NCI-H526 treated with DMSO at 0.1 percent for 48 hours (cell line): ENCODE measurements at regions not wholly inside any gene's neighbourhood (a gene's known extent, or its start where the extent isn't known, plus 50 kb on each side); places are given as distances from the start of the nearest gene placed in this dataset.
"Not testable (repeated sequence)": the region's sequence is repeated elsewhere in the genome, so short reads cannot be mapped to it uniquely, and the experiment has no call there.

Experiments
- DNase-seq: peaks from one replicate; lab custom pipeline; 2025; lab: John Stamatoyannopoulos, UW

DNA sequence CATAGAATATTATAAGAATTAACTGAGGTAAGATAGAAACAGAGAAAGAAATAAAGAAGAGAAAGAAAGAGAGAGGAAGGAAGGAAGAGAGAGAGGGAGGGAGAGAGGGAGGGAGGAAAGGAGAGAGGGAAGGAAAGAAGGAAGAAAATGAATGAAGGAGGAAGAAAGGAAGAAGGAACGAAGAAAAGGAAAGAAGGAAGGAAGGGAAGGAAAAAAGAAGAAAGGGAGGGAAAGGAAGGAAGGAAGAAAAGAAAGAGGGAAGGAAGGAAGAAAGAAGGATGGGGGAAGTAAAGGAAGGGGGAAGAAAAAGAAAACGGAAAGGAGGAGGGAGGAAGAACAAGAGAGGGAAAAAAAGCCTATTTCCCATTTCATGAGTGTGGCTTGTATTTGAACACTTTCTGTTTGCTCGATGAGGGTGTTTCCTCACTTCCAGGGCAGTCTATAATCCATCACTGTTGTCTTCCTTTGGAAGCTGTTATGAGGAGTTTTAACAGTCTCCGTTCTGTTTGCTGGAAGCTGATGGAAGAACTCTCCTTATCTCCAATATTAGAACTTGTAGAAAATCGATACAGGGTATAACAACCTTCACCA is 402.4 kb downstream of the TMEM114 start:
- DNase-seq = no peak

DNA sequence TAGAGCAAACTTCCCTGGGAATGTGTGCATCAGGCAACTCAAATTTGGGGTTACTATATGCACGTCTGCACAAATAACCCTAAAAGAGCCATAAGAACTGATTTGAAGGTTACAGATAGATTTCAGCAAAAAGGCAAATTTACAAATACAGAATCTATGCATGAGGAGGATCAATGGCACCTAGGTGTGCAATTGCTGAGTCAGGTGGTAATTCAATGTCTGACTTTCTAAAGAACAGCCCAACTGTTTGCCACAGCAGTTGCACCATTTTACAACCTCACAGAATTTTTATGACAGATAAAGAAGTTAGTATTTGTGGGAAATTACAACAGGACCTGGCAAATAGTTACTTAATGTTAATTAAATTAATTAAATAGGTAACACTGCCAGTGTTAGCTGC is 405.5 kb downstream of the TMEM114 start:
- DNase-seq = no peak

DNA sequence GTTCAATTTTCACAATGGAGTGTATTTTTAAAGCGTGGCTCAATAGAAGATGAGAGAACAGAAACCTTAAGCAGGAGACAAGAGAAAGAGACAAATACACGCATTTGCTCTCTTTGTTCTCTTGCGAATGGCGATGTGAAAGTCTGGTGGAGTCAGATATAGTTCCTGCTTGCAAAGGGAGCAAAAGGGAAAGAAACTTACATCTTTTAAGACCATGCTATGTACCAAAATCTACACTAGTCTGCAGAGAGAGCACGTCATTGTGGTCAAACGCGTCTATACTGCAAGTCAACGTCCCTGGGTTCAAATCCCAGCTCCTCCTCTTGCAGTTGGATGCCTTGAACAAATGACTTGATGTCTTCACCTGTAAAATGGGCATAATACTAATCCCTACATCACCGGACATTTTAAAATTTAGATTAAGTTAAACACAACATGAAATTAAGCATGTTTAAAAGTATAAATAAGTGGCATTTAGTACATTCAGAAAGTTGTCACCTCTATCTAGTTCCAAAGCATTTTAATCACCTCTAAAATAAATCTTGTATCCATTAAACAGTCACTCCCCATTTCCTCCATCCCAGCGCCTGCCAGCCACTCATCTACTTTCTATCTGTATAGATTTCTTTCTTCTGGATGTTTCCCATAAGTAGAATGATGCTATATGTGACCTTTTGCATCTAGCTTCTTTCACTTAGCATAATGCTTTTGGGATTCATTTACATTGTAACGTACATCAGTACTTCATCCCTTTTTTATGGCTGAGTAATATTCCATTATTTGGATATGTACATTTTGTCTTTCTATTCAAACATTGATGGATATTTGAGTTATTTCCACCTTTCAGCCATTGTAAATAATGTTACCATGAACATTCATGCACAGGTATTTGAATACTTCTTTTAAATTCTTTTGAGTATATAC is 406.9 kb downstream of the TMEM114 start:
- DNase-seq = no peak

DNA sequence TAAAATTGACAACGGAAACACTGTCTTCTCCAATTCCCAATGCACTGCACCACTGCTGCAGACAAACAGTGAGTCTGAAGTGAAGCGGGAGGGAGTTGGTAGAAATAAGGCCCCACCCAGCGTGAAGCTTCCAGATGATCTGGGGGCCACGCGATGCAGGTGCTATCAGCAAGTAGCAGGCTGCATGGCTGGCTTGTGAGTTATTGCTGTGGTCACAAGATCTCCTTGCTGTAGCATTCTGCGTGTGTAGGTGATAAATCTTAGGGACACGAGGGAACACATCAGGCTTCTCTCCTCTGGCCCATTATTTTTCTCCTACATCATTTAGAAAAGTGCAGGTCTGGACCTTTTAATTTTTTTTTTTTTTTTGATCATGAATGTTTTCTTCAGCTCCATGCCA is 407.6 kb downstream of the TMEM114 start:
- DNase-seq = no peak

DNA sequence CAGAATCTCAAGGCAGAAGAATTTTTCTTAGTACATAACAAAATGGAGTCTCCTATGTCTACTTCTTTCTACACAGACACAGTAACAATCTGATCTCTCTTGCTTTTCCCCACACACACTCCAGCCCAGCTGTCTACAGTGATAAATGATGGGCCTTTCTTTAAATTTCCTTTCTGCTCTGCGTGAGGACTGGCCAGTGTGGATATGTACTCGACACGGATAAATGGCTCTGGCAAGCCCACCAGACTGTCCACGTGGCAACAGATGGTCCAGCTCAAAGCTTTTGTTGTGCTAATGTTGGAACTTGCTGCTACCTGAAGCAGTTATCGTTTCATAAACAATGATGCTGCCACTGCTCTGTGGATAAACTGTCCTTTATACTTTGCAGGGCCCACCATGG is 410.7 kb downstream of the TMEM114 start:
- DNase-seq = no peak

DNA sequence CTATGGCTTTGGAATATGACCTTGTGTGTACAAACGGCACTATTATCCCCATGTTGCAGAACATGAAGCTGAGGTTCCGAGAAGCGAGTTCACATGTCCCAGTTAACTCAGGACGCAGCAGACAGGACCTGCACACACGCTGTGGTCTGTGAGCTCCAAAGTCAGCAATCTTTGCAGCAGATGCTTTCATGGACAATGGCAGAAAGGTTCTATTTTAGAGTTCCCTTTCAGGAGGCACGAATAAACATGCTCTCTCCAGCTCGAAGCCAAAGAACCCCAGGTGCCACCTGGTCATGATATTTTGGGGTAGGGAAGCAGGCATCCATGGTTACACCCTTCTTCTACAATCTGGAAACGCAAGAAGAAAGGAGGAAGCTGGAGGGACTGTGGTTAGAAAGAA is 412.0 kb downstream of the TMEM114 start:
- no peak for DNase-seq

DNA sequence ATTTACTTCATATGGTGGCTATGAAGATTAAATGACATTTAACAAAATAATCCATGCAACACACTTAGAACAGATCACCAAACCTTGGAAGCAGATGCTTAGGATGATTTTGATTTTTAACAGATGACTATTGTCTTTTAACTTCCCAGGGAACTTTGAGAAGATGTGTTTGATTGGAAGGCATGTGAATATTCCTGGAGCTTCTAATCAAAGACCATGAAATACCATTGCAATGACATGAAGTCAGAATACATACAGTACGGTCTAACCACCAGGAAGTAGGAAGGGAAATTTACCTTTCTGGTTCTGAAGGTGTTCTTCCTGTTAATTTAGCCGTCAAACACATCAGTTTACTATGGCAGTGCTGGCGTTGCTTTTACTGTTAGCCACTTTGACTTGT is 414.9 kb downstream of the TMEM114 start:
- DNase-seq = no peak

DNA sequence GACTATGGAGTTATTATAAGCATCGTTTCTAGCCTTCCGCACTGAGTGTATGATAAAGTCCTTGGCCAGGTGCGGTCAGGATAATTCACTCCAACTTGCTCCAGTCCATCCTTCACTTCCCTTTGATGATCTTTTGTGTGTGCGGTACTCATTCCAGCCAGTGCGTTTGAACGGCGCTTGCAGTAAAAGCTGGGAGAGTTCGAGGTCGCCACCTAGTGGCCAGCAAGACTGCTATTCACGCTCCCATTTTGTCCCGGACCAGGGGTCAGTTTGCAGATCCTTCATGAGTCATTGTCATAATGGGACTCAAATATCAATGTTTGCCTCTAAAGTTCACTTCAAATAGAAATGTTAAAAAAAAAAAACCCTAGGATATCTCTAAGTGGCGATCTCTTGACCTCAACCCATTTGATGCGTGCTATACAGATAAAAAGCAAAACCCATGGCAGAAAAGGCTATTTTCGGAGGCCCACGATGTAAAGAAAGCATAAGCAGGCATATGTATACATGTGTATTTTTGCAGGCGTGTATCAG is 417.1 kb downstream of the TMEM114 start:
- peak; percentile 51 for DNase-seq

DNA sequence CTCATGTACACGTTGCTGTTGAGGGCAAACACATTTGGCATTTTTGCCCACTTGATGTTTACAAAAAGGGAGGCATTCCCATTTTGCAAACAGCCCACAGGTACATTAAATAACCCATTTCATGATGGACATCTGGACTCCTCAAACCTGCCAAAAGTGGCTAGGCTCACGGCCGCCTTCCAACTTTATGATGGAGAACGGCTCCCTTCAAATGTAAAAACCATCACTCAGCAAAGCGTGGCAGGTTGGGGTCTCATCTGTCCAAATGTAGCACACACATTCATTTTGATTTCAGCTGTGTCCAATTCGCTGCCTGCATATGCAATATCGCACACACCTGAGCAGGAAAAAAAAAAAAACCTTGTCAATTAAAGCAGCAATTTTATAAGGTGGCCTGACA is 417.8 kb downstream of the TMEM114 start:
- no peak for DNase-seq

DNA sequence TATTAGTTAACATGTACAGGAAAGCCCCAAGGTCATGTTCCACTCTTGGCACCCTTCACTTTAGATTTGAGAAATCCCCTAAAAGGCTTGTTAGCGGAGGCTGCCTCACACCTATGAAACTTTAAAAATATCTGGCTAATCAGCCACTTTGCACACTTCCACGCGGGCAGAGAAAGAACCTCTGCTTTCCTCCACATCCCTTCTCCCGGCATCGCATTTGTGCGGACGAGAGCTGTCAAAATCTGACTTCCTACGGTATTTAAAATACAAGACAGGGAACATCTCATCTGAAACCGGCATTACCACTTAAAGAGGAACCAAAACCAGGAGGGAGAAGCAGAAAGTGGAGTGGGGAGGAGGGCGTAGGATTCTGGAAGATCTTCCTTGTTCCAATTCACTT is 422.3 kb downstream of the TMEM114 start:
- no peak for DNase-seq

DNA sequence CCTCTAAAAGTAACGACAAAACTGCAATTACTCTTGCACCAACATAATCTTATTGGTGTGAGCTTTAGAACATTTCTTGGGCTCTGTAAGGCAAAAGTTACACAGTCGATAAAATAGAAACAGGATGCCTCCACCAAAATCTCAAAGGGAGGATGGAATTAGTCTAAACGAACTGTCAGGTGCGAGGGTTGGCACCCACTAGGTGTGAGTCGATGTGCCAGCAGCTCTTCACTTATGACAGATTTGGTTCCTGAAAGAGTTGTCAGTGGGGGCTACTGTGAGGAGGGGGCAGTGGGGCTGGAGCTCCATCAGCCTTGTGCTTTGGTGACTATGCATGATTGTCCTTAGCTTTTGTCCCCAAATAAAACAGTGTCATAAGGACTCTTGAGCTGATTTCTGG is 422.9 kb downstream of the TMEM114 start:
- no peak for DNase-seq

DNA sequence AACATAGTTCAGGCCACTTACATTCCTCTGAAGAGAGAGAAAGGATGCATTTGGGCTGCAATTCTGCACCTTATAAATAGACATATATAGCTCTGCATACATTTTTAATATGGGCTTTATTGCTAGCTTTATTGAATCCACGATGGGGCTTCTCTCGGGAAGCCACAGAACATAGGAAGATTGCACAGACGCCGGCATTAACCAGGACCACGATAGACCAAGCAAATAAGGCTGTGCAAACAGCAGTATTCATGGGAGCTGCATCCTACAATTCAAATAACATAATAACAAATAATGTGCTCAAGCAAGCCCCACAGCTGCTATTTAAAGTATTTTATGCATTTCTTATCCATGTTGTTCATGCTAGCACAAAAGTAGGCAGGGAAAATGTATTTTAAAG is 432.3 kb downstream of the TMEM114 start:
- DNase-seq = no peak

DNA sequence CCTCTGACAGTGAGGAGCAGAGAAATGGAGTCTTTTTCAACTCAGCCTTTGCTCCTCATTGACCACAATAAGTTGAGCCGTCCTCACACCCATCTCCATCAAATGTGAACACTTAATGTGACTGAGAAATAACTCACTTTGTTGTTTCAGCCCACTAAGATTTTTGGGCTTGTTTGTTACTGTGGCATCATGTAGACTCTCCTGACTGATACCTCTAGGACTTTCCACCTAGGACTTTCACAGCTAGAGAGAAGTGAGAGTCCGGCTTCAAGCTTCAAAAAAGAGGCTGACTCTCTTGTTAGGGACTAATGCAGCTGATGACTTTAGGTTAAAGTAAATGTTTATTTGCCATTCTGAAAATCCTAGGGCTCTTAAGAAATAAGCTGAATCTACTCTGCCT is 435.0 kb downstream of the TMEM114 start:
- DNase-seq = no peak

DNA sequence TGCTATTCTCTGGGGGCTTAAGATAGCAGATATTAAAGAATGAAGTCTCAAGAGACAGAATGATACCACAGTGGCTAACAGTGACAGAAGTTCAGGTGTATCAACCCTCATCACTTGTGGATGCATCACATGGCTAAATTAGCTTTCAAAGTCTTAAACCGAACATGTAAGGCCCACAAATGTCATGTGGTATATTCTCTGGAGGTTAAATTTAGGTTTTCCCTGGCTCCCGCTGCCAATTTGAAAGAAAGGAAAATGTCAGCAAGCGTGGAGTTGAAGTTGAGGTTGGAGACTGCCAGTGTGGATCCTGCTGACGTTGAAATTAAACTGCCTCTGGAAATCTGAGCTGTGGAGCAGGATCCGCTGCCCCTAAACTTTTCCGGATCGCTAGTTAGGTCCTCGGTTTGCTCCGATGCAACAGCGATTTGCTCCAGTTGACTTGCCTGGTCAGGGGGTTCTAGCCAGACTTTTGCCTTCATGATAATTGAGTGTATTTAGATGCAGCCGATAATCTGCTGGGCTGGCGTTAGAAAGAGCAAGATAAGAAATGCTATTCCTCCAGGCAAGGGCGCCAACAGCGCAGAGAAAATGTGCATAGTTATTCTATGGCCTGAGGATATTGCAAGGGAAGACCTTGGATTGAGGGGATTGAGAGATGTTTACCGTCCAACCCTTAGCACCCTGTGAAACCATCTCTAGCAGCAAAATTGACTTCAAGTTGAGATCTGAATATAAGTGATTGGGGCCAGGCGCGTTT is 443.9 kb downstream of the TMEM114 start:
- no peak for DNase-seq

DNA sequence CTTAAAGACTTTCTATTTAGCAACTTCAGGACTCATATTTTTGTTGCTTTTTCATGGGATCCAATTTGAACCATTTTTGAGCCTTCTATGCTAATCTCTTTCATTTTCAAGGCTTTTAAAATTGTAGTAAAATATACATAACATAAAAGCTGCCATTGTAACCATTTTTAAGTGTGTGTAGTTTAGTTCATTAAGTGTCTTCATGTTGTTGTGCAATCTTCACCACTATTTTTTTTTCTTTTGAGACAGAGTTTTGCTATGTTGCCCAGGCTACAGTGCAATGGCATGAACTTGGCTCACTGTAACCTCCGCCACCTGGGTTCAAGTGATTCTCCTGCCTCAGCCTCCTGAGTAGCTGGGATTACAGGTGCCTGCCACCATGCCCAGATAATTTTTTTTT is 451.6 kb downstream of the TMEM114 start:
- no peak for DNase-seq

DNA sequence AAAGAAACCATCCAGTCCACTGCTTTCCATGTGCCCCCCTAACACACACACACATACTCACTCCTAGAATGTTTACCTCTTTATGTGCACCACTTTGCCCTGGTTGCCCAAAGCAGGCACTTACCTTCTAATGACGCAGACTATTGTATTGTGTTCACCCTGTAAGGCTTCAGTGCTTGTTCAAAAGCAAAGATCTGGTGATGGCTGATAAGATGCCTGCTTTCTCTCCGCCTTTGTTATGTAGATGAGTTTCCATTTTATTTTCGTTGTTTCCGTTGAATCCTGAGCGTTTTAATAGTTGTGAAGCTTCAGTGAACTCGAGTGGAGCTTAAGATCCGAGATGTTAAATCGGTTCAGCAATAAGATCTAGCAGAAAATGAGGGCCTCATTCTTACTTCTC is 452.7 kb downstream of the TMEM114 start:
- DNase-seq = no peak

DNA sequence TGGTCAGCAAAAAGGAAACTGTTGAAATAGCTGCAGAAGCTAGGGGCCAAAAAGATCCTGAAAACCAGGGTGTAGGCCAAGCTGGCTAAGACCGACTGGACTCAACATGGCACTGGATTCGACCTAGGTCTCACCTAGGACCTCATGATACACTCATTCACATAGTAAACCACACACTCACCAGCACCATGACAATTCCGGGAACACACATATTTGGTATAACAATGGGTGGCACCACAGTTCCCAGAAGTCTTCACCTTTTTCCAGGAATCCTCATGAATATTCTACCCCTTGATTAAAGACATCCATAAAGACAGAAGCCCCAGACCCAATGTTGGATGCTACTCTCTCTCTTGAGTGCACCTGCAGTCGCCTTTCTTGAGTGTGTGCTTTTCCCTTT is 460.1 kb downstream of the TMEM114 start:
- DNase-seq = no peak

DNA sequence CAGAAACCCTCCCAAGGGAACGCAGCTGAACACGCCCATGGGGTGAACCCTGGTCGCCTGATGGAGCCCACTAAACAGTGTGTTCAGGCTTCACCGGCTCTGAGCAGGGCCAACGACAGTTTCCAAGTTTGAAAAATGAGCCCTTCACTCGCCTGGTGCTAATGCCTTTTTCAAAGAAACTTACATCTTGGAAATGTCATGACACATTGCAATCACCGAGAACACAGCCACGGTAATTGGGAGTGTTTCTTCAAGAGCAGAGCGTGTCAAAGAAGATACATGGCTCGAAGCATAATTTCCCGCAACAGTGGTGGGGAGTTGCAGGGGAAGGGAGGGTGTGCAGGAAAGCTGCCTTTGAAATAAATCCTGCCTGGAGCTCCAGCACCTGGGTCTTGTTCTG is 463.2 kb downstream of the TMEM114 start:
- no peak for DNase-seq

DNA sequence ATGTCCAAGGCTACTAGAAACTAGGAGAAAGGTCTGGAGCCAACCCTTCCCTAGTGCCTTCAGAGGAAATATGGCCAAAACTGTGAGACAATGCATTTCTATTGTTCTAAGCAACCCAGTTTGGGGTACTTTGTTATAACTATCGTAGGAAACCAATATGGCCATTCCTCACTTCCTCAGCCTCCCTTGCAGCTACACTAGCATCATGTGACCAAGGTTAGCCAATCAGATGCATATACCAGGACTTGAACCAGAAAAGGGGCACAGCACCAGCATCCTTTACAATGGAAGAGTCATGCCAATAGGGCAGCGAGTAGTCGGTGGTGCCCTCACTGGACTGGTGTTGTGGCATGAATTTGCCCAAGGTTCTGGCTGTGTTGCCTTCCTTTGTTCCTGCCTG is 464.0 kb downstream of the TMEM114 start:
- no peak for DNase-seq

DNA sequence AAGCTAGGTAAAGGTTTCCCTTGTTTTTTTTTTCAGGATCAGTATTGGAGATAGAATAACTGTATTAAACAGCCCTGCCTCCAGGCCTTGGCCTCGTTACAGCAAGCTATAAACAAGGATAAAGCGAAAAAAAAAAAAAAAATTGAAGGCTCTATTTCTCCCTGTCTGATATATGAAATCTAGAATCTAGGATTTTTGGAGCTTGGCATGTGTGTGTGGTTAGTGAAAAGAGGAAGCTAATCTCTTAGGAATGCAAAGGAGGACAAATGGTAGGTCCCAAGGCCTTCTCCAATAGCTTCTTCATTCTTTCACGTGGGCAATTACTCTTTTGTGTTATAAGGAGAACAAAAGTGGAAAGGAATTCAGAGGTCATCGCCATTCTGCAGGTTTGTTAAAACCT is 470.3 kb downstream of the TMEM114 start:
- no peak for DNase-seq

DNA sequence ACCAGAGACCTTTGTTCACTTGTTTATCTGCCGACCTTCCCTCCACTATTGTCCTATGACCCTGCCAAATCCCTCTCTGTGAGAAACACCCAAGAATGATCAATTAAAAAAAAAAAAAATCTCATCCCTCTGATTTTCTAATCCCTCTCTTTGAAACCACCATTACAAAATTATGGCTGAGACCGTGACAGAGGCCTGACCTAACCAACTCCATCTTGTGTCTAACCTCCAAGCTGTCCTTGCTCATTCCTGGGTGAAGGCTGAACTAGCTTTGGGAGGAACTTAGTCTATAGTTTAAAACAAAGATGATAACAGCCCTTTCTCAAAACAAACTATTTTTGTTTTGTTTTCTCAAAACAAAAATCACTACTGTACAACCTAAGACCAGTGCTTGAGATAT is 474.5 kb downstream of the TMEM114 start:
- no peak for DNase-seq

DNA sequence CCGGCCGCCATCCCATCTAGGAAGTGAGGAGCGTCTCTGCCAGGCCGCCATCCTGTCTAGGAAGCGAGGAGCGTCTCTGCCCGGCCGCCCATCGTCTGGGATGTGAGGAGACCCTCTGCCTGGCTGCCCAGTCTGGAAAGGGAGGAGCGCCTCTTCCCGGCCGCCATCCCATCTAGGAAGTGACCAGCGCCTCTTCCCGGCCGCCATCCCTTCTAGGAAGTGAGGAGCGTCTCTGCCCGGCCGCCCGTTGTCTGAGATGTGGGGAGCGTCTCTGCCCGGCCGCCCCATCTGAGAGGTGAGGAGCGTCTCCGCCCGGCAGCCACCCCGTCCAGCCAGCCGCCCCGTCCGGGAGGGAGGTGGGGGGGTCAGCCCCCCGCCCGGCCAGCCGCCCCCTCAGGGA is 475.4 kb downstream of the TMEM114 start:
- DNase-seq = not testable (repeated sequence)

DNA sequence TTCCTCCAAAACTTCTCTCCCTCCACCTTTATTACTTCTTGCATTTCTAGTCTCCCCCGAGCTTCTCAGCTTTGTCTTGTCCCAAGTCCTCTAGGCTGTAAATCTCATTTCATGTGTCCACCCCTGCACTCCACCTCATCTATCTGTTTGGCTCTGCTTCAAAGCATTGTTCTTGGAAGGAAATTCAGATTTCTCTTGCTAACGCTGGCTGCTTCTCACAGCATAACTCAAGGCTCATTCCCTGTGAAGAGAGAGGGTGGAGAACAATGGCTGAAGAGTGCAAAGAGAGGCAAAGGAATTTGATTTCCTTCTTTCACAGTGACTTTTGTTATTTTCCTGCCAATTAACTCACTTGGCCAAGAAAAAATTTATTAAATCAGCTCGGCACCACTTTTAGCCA is 476.5 kb downstream of the TMEM114 start:
- DNase-seq = no peak
